ENCODE measurements at regions not wholly inside any gene's neighbourhood (a gene's known extent, or its start where the extent isn't known, plus 50 kb on each side); places are given as distances from the start of the nearest gene placed in this dataset.

GRCh38 chr11:109865548-109866186, 227.5 kb upstream of the ZC3H12C start:
- no peak for TF ChIP-seq POLR2A (IDR thresholded peaks at IDR 0.05)
- TF ChIP-seq CTCF (IDR thresholded peaks at IDR 0.05), result no peak
- no peak for TF ChIP-seq POLR2AphosphoS5 (IDR thresholded peaks at IDR 0.05; ENCODE audit: insufficient read depth in 1 of 2, low read depth in 1 of 2)
